Amniotic epithelial cell (primary cell): ENCODE measurements at regions not wholly inside any gene's neighbourhood (a gene's known extent, or its start where the extent isn't known, plus 50 kb on each side); places are given as distances from the start of the nearest gene placed in this dataset.
"Not testable (repeated sequence)": the region's sequence is repeated elsewhere in the genome, so short reads cannot be mapped to it uniquely, and the experiment has no call there.

Experiments used
- DNase-seq: peaks from one replicate; pipeline ENCODE4 v3.0.0-alpha.2; 2010; ENCODE audit warnings: low read depth

DNA sequence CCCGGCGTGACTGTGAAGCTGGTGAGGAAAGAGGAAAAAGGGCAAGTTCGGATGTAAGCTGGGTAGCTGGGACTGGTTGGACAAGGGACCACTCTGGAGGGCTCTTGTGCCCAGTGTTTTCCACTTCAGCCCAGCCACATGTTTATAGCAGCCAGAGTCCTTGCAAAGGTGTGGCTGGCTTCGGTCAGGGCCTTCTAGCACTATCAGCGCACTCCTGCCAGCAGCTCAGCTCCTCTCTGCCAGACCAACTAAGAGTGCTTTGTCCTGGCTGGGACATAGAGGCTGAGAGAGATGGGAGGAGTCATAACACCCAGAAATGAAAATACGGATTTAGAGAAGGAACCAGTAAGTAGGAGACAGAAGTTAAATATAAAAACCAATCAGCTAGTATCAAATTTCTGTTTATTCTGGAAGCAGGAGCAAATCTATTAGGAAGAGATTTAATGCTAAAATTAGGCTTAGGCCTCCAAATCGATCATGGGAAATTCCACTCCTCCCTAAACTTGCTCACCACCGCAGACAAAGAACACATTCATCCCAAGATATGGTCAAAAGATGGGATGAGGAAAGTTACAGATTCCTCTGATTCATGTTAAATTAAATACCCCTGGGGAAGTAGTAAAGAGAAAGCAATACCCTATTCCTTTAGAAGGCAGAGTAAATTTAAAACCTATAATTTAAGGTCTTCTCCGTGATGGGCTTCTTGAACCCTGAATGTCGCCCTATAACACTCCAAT is 135.0 kb downstream of the RALA start:
- DNase-seq: no peak

DNA sequence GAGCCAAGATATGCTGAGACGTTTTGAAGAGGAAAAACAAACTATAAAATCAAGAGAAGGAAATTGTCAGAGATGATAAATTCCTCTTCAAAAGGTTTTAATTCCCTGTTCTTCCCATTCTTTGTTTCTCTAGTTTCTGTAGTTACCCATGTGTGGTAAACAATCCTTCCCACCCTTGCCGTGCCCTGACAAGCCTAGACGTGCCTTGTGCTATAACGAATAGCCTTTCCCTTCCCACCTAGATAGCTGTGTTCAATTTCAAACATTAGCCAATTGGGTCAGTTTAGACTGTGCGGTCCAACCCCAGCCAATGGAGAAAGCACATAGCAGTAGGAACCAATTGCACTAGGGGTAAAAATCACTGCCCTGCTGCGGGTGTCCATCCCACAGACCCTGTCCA is 138.1 kb downstream of the RALA start:
- no peak for DNase-seq

DNA sequence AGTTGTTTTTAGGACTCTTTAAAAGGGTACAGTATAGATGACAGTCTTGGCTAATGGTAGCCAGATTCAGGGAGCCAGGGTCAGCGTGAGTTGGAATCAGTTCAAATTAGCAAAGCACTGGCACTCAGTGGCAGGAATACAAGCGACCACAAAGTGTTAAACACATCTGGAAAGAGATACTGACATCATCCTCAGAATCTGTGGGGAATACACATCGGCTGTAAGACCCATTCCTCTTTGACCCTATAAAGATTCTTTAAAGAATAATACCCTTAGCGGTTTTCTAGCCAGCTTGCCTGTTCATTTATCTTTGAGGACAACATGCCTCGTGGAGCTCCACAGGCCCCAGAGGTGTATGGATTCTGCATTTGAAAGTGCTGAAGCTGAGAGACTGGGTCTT is 139.1 kb downstream of the RALA start:
- DNase-seq: not testable (repeated sequence)

DNA sequence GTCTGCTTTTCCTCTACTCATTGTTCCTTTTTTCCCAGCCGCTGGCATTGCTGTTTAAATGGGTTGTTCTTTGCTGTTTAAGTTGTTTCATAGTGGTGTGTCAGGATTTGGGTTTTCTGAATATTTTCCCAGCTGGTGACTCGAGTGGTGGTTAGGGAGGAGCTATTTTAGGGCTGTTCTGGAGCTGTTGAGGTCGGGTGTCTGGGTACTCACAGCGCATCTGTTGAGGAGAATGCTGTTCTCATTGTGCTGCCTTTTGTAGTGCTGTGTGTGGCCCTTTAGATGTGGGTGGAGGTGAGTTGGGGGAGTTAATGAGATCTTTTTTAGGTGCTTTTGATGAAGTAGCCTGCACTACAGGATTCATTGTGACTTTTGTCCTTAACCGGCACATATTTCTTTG is 139.5 kb downstream of the RALA start:
- DNase-seq: not testable (repeated sequence)

DNA sequence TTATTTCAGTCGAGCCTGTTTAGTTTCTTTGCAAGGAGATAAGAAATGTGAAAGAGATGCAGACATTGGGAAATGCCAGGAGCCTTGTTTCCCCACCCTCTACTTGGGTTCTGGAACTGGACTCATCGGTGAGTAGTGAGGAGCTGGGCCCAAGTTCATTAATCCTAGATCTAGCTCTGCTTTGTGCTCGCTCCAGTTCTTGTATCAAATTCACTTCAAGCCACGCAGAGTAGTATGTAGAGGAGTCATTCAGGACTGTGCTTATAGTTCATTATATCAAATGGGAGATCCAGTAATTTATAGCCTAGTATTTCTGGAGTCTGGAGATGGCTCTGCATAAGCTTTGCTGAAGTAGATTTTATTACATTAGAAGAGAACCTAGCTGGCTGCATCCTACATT is 142.5 kb downstream of the RALA start:
- not testable (repeated sequence) for DNase-seq

DNA sequence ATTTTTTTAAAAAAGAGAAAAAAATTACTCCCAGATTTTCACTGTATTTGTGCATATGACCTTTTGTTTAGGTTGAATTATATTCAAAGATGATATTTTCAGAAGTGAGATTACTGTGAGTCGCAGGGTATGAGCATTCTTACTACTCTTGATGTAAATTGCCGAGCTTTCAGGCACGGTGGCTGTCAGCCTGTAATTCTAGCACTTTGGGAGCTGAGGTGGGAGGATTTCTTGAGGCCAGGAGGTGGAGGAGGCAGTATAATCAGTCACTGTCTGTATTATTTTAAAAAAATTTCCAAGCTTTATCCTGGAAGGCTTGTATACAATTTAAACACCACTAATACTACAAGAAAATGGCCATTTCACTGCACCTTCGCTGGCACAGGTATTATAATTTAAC is 145.1 kb downstream of the RALA start:
- not testable (repeated sequence) for DNase-seq

DNA sequence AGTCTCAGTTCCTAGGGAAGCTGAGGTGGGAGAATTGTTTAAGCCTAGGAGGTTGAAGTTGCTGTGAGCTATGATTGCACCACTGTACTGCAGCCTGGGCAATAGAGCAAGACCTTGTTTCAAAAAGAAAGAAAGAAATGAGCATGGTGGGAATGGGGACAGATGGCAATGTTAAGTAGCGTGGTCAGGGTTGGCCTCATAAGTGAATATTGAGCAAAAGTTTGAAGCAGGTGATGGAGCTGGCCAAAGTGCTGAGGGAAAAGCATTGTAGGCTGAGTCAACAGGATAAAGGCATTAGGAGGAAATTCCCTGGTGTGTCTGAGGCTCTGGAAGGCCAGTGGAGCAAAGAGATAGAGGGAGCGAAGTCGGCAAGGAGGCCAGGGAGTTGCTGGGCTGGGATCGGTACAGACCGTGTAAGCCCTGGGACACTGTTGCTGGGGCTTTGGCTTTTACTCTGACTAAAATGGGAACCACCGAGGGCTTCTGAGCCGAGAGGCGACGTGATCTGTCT is 151.0 kb downstream of the RALA start:
- not testable (repeated sequence) for DNase-seq

DNA sequence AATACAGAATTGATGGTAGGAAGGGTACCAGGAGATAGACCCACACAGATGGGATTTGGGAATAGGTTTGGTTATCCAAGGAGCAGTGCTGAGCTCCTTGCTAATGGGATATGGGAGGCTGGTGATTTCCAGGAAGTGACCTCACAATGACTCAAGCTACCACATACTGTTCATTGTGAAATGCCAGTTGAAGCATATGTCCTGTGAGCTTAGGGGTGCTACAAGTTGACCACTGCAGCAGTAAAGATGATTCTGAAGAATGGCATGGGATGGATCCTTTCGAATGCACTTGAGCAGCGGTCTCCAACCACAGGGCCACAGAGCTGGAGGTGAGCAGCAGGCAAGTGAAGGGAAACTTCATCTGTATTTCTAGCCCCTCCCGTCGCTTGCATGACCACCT is 158.2 kb downstream of the RALA start:
- DNase-seq: peak; percentile 62

DNA sequence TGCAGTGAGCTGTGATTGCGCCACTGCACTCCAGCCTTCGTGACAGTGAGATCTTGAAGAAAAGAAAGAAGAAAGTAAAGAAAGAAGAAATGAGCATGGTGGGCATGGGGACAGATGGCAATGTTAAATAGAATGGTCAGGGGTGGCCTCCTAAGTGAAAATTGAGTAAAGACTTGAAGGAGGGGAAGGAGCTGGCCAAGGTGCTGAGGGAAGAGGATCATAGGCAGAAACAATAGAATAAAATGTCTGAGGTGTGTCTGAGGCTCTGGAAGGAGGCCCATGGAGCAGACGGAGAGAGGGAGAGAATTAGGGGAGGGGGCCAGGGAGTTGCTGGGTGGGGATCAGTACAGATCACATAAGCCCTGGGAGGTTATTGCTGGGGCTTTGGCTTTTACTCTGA is 163.1 kb downstream of the RALA start:
- not testable (repeated sequence) for DNase-seq

DNA sequence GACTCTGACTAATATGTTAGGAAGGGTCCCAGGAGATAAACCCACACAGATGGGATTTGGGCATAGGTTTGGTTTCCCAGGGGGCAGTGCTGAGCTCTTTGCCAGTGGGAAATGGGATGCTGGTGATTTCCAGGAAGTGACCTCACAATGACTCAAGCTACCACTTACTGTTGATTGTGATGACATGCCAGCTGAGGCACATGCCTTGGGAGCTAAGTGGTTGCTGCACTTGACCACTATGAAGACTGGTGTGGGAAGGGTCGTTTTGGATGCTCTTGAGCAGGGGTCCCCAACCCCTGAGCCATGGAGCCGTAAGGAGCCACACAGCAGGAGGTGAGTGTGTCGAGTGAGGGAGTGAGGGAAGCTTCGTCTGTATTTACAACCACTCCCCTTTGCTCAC is 159.0 kb upstream of the CDK13 start:
- peak; percentile 9 for DNase-seq

DNA sequence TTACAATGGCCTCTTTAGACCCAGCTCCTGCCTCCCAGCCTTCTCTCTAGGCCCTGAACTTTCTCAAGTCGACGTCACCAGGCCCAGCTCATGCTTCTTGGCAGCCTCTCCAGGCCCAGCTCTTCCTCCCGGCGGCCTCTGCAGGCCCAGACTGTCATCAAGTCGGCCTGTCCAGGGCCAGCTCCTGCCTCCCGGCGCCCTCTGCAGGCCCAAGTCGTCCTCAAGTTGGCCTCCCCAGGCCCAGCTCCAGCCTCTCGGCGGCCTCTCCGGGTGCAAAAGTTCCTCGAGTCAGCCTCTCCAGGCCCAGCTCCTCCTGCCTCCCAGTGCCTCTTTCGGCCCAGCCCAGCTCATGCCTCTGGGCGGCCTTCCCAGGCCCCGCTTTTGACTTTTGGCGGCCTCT is 158.1 kb upstream of the CDK13 start:
- not testable (repeated sequence) for DNase-seq

DNA sequence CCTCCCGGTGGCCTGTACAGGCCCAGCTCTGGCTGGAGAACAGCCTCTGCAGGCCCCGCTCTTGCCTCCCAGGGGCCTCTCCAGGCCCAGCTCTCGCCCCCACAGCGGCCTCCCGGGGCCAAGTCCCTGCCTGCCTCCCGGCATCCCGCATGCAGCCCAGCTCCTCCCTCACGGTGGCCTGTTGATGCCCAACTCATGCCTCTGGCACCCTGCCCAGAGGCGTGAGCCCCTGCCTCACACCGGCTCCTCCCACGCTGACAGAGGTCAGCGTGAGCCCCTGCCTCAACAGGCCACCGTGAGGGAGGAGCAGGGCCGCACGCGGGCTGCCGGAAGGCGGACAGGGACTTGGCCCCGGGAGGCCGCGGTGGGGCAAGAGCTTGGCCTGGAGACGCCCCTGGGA is 157.0 kb upstream of the CDK13 start:
- not testable (repeated sequence) for DNase-seq

DNA sequence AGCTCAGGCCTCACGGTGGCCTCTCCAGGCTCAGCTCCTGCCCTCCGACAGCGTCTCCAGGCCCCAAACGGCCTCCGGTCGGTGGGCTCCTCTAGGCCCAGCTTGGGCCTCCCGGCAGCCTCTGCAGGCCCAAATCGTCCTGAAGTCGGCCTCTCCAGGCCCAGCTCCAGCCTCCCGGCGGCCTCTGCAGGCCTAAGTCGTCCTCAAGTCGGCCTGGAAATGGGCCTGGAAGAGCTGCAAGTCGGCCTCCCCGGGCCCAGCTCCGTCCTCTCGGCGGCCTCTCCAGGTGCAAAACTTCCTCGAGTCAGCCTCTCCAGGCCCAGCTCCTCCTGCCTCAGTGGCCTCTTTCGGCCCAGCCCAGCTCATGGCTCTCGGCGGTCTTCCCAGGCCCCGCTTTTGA is 156.2 kb upstream of the CDK13 start:
- DNase-seq: not testable (repeated sequence)

DNA sequence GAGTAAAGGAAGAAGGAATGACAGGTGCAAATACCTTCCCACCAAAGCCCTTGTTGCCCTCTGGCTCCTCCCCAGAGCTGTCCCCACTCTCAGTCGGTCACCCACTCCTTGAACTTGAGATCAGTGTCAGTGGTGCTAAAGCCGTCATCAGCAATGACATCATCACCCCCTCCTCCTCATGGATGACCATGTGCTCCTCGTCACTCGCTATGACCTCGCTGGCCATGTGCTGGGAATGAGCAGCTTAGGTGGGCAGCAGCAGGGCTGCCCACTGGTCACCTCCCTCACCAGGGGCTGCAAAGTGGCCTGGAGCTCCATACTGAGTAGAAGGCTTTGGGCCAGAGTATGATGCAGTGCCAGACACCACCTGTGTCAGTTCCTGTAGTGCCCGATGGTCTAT is 153.1 kb upstream of the CDK13 start:
- not testable (repeated sequence) for DNase-seq

DNA sequence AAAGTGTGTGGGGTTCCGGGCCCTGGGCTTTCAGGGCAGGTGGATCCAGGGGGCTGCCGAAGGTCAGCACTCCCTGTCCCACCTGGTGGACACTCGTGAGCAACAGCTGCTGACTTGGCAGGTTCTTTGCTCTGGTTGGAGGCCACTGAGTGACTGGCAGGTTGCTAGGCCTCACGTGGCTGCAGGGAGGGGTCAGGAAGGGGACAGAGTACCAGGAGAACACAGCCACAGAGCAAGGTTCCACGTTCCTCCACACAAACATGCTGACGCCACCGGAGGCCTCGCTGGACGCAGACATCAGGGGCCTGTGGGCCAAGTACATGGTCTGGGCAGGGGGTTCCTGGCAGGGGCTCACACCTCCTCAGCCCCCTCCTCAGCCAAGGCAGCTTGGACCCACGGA is 152.0 kb upstream of the CDK13 start:
- DNase-seq: not testable (repeated sequence)

DNA sequence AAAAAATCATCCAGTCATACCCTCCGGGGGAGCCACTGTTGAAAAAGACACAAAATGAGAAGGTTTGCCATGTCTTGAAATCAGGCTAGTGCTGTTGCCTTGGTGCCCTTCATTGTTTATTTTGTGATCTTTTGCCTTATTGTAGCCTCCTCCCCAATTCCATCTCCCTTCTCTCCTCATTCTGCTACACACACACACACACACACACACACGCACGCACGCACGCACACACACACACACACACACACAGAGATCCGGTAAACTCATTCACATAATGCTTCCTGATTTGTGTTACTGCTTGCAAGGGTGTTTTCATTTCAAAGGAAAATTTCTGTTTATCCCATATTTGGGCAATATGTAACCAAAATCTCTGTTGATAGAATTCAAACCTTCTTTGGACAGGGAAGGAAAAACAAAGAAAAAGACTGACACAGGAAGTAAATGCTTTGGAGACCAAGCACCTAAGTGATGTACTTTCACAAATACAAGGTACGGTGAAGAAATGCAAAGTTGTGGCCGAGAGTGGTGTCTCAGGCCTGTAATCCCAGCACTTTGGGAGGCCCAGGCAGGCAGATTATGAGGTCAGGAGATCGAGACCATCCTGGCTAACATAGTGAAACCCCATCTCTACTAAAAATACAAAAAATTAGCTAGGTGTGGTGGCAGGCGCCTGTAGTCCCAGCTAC is 141.1 kb upstream of the CDK13 start:
- DNase-seq: no peak

DNA sequence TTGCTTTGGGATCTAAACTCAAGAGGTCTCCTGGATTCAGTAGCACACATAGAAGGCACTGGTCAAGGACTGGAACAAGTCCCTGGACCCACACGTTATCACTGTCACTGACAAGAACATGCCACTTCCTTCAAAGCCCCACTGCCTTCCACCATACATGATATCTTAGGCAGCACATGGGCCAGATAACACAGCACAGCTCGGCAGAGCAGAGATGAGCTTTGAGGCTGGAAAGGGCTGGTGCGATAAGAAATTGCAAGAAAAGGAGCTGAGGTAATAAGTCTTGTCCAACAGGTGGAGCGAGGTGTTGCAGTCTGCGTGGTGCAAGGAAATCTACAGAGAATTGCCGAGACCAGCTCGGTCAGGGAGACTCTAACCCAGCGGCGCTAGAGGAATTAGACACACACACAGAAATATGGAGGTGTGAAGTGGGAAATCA is 139.8 kb upstream of the CDK13 start:
- no peak for DNase-seq

DNA sequence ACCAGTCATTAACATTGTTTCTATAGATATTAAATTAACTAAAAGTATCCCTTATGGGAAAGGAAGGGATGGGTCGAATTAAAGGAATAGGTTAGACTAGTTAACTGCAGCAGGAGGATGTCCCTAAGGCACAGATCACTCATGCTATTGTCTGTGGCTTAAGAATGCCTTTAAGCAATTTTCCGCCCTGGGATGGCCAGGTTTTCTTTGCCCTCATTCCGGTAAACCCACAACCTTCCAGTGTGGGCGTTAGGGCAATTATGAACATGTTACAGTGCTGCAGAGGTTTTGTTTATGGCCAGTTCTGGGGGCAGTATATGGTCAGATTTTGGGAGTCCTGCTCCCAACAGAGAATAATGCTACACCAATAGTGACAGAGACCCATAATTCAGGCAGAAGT is 139.3 kb upstream of the CDK13 start:
- no peak for DNase-seq

DNA sequence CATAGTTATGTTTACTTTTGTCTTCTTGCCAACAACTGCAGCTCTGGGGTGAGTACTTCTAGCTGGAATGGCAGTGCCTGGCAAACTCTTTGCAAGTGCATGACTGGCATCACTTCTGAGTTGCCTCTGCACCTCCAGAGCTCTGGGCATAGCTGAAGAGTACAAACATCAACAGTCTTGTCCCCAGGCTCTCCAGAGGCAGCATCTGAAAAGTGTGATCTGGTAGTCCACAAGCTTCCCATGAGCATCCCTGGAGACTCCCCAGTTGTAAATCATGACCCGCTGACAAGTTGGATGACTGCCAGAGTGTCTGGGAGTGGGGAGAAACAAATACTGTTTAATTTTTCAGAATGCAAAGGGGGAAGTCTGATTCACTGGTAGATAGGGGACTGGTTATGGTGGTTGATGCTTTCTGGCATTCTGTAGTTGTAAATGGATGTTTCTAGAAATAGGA is 138.9 kb upstream of the CDK13 start:
- DNase-seq: peak; percentile 25

DNA sequence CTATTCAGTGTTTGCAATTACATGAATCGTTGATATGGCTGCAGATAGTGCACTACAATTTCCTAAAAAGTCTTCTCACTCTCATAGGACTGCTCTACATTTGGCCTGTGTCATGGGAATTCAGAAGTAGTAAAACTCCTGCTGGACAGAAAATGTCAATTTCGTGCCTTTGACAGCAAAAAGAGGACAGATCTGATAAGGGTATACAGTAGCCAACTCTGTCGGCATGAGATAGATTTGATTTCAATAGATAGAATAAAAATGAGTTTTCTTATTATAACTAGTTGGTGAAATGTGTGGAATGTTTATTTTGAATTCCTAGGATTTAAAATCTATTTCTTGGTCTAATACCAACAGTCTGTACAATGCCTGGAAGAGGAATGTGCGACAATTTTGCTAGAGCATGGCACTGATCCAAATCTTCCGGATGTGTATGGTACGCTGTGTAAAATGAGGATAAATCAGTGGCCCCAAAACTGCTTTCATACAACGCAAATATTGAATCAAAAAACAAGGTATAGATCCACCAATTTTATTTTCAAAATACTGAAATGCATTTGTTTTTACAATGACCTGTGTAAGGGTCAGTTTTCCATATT is 133.5 kb upstream of the CDK13 start:
- no peak for DNase-seq

DNA sequence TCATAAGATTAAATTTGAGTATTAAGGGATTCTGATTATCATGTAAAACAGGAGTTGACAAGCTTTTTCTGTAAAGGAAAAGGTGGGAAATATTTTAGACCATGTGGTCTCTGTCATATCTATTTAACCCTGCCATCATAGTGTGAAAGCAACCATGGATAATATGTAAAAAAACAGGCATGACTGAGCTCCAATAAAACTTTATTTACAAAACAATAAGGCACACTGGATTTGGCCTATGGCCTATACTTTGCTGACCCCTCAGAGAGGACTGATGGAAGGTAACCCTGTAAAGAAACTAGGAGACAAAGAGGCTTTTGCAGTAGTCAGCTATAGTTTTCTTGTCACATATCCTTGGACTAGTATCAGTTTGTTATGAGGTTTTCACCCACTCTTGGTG is 130.5 kb upstream of the CDK13 start:
- no peak for DNase-seq

DNA sequence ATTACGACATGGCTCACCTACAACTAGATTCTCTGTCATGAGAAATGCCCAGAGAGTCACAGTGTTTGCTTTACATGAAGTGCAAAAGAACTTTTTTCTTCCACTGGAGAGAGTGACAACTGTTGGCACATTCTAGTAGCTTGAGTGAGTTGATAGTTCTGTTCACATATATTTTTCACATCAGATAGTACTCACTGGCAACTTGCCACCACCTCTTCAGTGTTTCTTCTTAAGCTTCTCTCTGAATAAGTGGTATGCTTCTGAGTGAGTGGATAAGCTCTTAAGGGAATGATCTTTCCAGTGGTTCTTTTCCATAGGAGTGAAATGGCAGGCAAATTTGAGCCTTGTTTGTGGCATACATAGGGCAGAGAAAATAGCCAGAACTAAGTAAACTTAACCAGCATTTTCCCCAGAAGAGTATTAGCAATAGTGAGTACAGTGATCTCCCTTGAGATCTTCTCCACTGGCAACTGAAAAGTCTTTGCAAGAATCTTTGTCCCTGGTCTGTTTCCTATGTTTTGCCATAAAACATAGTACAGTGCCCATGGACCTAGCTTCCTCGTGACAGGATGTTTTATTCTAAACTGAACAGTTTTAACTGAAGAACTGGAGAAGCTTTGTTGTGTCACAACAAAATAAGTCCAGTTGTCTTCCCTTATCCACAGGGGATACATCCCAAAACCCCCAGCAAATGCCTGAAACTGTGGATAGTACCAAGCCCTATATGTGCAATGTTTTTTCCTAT is 125.4 kb upstream of the CDK13 start:
- no peak for DNase-seq
